ENCODE measurements at regions not wholly inside any gene's neighbourhood (a gene's known extent, or its start where the extent isn't known, plus 50 kb on each side); places are given as distances from the start of the nearest gene placed in this dataset.

DNA sequence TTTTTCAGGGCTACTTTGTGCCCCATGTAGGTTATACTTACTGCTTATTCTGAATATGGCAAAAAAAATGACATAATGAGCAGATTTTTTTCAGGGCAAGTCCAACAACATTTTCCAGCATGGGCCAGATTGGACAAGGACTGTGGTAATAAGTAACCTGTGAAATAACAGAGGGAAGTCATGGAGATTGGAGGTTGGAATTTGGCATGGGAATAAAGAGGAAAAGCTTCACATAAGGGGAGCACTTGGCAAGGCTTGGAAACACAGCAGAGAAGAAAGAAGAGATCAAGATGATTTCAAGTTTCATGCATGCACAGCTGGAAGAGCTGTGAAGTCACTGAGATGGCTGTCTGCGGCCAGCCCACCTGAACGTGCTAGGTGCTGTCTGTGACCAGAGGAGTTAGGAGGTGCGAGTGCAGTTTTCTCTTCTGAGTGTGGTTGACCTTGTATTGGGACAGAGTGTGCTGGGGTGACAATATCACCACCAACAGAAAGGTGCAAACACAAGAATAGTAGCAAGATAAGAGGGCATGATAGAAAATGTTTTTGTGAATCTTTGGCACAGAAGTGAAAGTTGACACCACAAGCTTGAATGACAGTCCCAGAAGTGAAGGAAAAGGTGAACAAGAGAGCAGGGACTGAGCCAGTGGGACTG is 71.1 kb upstream of the DSC1 start:
- Histone ChIP-seq H3K4me3 (ENCODE audit: low read length) (no peak overlapping the region), H3K27ac (ENCODE audit: low read length) (peak overlapping the region; percentile 79), H3K4me1 (ENCODE audit: control insufficient read depth, insufficient read depth, low read length) (no peaks in the 10 kb centered on the region), H3K27me3 (ENCODE audit: control insufficient read depth, insufficient read depth) (no peaks in the 10 kb centered on the region), H3K9me3 (ENCODE audit: control insufficient read depth, low read length) (no peaks in the 10 kb centered on the region)
- 52% methylated on average over 3 of the region's 3 CpGs for WGBS
- intact Hi-C loops (cut with DNase I), result no loop called here
- ATAC-seq (peak; percentile 91 to 95), DNase-seq (no peak)

DNA sequence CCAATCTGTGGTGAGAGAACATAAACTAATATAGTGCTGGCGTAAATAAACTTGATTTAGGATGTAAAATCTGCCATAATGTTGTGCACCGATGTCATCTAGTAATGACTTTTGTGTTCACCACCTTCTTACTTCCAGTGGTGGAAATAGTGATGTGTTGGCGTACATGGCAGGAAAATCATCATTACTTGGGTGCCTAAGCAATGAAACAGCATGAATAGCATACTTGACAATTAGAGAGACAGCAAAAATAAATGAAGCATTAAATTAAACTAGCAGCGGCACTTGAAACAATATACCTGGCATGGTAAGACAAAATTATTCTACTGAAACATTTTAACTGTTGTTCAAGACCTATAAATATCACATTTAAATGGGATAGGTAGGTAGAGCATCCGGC is 73.2 kb upstream of the DSC1 start:
- Histone ChIP-seq H3K4me1 (ENCODE audit: control insufficient read depth, insufficient read depth, low read length) (no peaks in the 10 kb centered on the region), H3K27me3 (ENCODE audit: control insufficient read depth, insufficient read depth) (no peaks in the 10 kb centered on the region), H3K4me3 (ENCODE audit: low read length) (no peak overlapping the region), H3K27ac (ENCODE audit: low read length) (no peak overlapping the region), H3K9me3 (ENCODE audit: control insufficient read depth, low read length) (no peaks in the 10 kb centered on the region)
- WGBS, result 82% methylated on average over 5 of the region's 5 CpGs
- ATAC-seq, result no peak
- DNase-seq, result no peak
- intact Hi-C loops (cut with DNase I), result no loop called here

DNA sequence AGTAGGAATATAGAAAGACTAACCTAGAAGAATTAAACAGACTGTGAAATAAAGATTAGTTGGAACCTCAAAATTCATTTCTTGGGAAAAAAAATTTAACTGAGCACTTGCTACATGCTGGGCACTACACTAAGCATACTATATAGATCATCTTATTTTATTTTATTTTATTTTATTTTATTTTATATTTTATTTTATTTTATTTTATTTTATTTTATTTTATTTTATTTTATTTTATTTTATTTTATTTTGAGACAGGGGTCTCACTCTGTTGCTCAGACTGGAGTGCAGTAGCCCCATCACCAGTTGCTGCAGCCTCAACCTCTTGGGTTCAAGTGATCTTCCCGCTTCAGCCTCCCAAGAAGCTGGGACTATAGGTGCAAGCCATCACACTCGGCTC is 74.5 kb upstream of the DSC1 start:
- ATAC-seq (no peak), DNase-seq (no peak)
- intact Hi-C loops (cut with DNase I), result no loop called here
- H3K4me1 ChIP-seq (ENCODE audit: control insufficient read depth, insufficient read depth, low read length), result no peaks in the 10 kb centered on the region
- 96% methylated on average over 2 of the region's 2 CpGs for WGBS
- no peak overlapping the region for H3K27ac ChIP-seq (ENCODE audit: low read length)
- no peaks in the 10 kb centered on the region for H3K27me3 ChIP-seq (ENCODE audit: control insufficient read depth, insufficient read depth)
- H3K4me3 ChIP-seq (ENCODE audit: low read length), result no peak overlapping the region
- H3K9me3 ChIP-seq (ENCODE audit: control insufficient read depth, low read length), result no peaks in the 10 kb centered on the region

DNA sequence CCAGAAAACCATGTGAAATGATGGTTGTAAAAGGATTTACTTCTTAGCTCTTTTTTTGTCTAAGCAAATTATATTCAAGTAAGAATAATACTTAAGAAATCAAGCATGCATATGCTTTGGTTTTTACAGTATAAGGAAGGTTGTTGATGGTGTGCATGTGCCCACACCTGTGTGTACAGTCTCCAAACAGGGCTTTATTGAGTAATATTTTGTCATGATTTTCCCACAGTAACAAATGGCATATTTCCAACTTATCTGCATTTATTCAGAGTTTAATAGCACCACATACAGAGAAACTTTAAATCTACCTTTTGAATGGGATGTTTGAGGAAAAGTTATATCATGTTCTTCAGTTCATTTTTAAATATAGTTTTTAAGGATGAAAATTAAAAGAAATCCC is 76.5 kb upstream of the DSG1 start:
- H3K9me3 ChIP-seq (ENCODE audit: control insufficient read depth, low read length), result no peaks in the 10 kb centered on the region
- H3K27ac ChIP-seq (ENCODE audit: low read length), result no peak overlapping the region
- no peak overlapping the region for H3K4me3 ChIP-seq (ENCODE audit: low read length)
- no peaks in the 10 kb centered on the region for H3K27me3 ChIP-seq (ENCODE audit: control insufficient read depth, insufficient read depth)
- H3K4me1 ChIP-seq (ENCODE audit: control insufficient read depth, insufficient read depth, low read length), result peaks cover 4% of the 10 kb centered on the region
- intact Hi-C loops (cut with DNase I), result no loop called here
- no peak for ATAC-seq
- no peak for DNase-seq

DNA sequence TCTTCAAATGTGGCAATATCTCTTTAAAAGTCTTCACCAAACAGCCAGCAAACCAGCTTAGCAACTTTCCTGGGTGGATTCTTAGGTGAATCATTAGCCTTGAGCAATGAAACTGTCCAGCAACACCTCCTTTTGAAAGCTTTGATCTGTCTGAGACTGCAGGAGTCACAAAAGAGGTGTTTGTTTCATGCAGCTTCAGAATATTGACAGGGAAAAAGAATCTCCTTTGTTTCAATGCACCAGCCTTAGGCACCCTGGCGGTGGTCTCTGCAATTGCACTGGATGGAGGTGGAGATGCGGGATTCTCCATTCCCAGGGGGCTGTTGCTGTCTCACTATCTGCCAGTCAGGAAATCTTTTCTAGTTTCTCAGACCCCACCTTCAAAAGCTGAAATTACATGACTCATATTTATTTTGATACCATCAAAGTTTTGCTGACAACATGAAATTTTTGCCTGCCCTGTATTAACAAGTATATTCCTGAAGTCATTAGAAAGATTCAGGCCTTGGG is 76.0 kb upstream of the DSG1 start:
- no peaks in the 10 kb centered on the region for H3K9me3 ChIP-seq (ENCODE audit: control insufficient read depth, low read length)
- 67% methylated on average over 2 of the region's 2 CpGs for WGBS
- DNase-seq, result no peak
- H3K27ac ChIP-seq (ENCODE audit: low read length), result no peak overlapping the region
- H3K27me3 ChIP-seq (ENCODE audit: control insufficient read depth, insufficient read depth), result no peaks in the 10 kb centered on the region
- ATAC-seq, result no peak
- intact Hi-C loops (cut with DNase I), result no loop called here
- peaks cover 4% of the 10 kb centered on the region for H3K4me1 ChIP-seq (ENCODE audit: control insufficient read depth, insufficient read depth, low read length)
- H3K4me3 ChIP-seq (ENCODE audit: low read length), result no peak overlapping the region

DNA sequence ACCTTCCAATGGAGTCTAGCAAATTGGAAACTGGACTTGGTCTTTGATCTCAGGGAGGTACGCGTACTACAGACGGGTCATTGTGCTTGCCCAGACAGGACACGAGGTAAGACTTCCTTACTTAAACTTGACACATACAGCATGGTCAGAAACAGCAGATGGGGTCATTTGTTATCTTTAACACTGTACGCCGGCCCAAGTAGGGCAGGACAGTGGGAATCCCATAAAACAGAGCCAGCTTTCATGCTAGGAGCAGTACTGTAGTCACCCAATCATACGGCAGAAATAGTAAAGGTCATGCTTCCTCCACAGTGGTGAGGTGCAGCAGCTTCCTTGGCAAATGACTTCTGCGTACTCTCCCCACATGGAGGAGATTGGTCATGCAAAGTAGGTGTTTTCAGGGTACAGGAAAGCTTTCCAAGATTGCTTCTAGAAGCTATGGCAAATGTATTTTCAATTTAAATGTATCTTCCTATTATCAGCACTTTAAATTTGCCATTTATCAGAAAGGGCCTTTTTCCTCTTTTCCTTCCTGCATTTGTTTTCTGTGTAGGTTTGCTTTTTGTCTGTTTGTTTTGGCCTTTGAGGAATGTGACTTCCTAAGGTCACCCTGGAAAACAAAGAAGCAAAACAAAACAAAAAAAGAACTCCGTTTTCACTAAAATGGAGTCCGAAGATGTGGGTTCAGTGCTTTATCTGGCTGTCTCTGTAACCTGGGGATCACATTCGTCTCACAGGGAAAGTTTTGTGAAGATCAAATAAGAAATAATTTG is 74.0 kb upstream of the DSG1 start:
- intact Hi-C loops (cut with DNase I), result no loop called here
- ATAC-seq (peak; percentile 72 to 77), DNase-seq (no peak)
- no peak overlapping the region for H3K4me3 ChIP-seq (ENCODE audit: low read length)
- 45% methylated on average over 11 of the region's 11 CpGs for WGBS
- no peaks in the 10 kb centered on the region for H3K27me3 ChIP-seq (ENCODE audit: control insufficient read depth, insufficient read depth)
- no peaks in the 10 kb centered on the region for H3K9me3 ChIP-seq (ENCODE audit: control insufficient read depth, low read length)
- peaks cover 4% of the 10 kb centered on the region for H3K4me1 ChIP-seq (ENCODE audit: control insufficient read depth, insufficient read depth, low read length)
- peak overlapping the region; percentile 96 for H3K27ac ChIP-seq (ENCODE audit: low read length)

DNA sequence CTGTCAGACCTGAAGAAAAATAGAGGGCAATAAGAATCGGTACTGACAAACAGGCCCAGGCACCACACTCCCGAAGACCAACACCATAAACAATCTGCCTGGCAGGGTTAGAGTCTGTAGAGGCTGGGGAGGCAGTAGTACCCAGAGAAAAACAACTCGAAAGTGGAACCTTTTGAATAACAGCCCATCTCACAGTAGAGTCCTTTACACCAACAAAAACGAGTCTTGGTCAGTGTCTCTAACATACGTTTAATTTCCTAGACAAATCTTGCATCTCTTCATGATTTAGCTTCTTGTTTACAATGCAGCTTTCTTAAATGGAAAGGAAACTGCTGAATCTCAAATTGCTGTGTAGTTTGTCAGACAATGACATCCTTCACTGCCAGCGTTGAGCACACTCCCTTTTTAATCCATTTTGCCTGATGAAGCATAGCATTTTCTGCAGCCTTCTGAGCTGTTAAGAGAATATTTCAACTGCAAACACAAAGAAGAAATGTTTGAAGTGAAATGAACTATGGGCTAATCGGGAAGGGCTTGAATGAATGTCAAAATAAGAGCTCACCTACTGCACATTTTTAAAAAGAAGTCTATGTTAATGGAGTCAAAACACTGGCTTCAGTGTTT is 73.1 kb upstream of the DSG1 start:
- 25% methylated on average over 7 of the region's 7 CpGs for WGBS
- ATAC-seq (no peak), DNase-seq (no peak)
- H3K4me1 ChIP-seq (ENCODE audit: control insufficient read depth, insufficient read depth, low read length), result peaks cover 4% of the 10 kb centered on the region
- peak overlapping the region; percentile 7 for H3K4me3 ChIP-seq (ENCODE audit: low read length)
- intact Hi-C loops (cut with DNase I), result no loop called here
- H3K27ac ChIP-seq (ENCODE audit: low read length), result peak overlapping the region; percentile 89
- no peaks in the 10 kb centered on the region for H3K9me3 ChIP-seq (ENCODE audit: control insufficient read depth, low read length)
- H3K27me3 ChIP-seq (ENCODE audit: control insufficient read depth, insufficient read depth), result no peaks in the 10 kb centered on the region

DNA sequence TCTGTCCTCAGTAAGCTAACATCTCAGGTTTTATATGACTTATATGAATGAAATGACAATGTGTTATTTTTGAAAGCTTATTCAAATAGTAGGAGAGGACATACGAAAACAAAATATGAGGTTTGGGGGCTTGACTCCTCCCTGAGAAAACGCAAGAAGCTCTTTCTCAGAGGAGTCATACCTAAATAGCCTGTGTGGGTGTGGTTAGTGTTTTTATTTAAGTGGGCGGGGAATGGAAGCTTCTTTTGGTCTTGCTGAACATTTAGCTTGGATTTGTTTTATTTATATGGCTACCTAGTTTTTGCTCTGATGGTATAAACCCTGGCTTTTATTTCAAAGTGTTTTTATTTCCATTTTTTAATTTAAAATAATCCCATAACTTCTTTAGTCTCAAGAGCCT is 72.1 kb upstream of the DSG1 start:
- Histone ChIP-seq H3K27ac (ENCODE audit: low read length) (no peak overlapping the region), H3K9me3 (ENCODE audit: control insufficient read depth, low read length) (no peaks in the 10 kb centered on the region), H3K4me1 (ENCODE audit: control insufficient read depth, insufficient read depth, low read length) (peaks cover 4% of the 10 kb centered on the region), H3K27me3 (ENCODE audit: control insufficient read depth, insufficient read depth) (no peaks in the 10 kb centered on the region), H3K4me3 (ENCODE audit: low read length) (no peak overlapping the region)
- intact Hi-C loops (cut with DNase I), result no loop called here
- DNase-seq (no peak), ATAC-seq (no peak)
- 69% methylated on average over 3 of the region's 3 CpGs for WGBS

DNA sequence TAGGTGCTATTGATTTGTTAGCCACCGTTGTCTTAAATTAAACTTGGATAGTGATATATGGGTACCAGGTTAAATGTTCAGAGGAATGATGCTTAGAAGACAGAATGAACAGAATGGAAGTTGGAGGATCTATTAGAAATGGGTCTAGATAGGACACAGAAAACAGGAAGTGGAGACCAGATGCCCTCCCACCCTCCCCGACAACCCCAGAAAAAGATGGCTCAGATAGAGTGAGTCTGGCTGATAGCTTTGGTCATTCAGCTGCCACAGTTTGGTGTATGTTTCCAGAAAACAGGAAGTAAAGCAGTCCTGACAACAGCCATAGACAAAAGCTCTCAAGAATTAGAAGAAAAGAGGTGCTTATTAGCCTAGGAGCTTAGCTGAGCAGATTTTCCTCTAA is 71.5 kb upstream of the DSG1 start:
- no peak overlapping the region for H3K4me3 ChIP-seq (ENCODE audit: low read length)
- H3K4me1 ChIP-seq (ENCODE audit: control insufficient read depth, insufficient read depth, low read length), result peaks cover 4% of the 10 kb centered on the region
- DNase-seq (no peak), ATAC-seq (no peak)
- peak overlapping the region; percentile 57 for H3K27ac ChIP-seq (ENCODE audit: low read length)
- 51% methylated on average over 2 of the region's 2 CpGs for WGBS
- no peaks in the 10 kb centered on the region for H3K27me3 ChIP-seq (ENCODE audit: control insufficient read depth, insufficient read depth)
- intact Hi-C loops (cut with DNase I), result no loop called here
- H3K9me3 ChIP-seq (ENCODE audit: control insufficient read depth, low read length), result no peaks in the 10 kb centered on the region

DNA sequence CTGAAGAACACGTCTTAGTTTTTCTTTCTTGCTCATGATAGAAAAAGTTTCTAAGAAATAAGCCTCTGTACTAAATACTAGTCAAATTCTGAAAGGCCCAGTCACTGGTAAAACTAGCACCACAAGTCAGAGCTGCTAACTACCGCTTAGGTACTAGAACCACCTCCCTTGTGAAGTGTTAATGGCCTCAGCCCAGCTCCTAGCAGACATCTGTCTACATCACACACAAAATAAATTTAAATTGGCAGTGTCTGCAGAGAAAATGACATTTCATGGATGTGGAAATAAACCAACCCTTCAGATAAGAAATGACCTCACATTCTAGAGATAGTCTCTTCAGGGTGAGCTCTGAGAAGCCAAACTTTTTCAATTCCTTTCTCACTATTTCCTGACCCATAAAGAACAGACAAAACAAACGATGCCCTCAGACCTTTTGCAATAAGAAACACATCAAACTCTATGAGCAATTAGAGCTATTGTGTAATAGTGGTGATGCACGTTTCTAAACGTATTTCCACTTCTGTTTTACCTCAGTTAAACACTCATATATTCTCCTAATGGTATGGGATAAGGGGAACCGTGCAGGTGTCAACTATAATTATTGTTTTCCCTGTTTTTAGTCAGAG is 70.3 kb upstream of the DSG1 start:
- DNase-seq, result peak in 1 of 3 donors; percentile 31
- WGBS, result 38% methylated on average over 6 of the region's 6 CpGs
- H3K9me3 ChIP-seq (ENCODE audit: control insufficient read depth, low read length), result no peaks in the 10 kb centered on the region
- no peak overlapping the region for H3K27ac ChIP-seq (ENCODE audit: low read length)
- intact Hi-C loops (cut with DNase I), result no loop called here
- H3K4me3 ChIP-seq (ENCODE audit: low read length), result no peak overlapping the region
- peaks cover 4% of the 10 kb centered on the region for H3K4me1 ChIP-seq (ENCODE audit: control insufficient read depth, insufficient read depth, low read length)
- ATAC-seq, result peak; percentile 68 to 84
- H3K27me3 ChIP-seq (ENCODE audit: control insufficient read depth, insufficient read depth), result no peaks in the 10 kb centered on the region

All from right cardiac atrium (tissue), 5 donors.